NB4 (cell line): ENCODE measurements at regions not wholly inside any gene's neighbourhood (a gene's known extent, or its start where the extent isn't known, plus 50 kb on each side); places are given as distances from the start of the nearest gene placed in this dataset.

ENCODE experiments used
- DNase-seq: peaks from one replicate; pipeline ENCODE4 v3.0.0; 2010; ENCODE audit warnings: low read depth
- H3K4me3 ChIP-seq: one replicate; pipeline ENCODE4 v1.5.1; 2011; ENCODE audit warnings: mild to moderate bottlenecking, low read depth, low read length, moderate library complexity
- MYC ChIP-seq: IDR thresholded peaks from 2 replicates; pipeline ENCODE4 v1.6.1; 2011; ENCODE audit warnings: low read depth, low read length
- POLR2A ChIP-seq: IDR thresholded peaks from 2 replicates; pipeline ENCODE4 v1.6.1; 2011; ENCODE audit warnings: mild to moderate bottlenecking; ENCODE audit not compliant: insufficient read length; ENCODE audit errors: extremely low read depth
- TF ChIP-seq, protein P1 (sequence below): IDR thresholded peaks from 2 replicates; pipeline ENCODE4 v1.6.1; 2011; ENCODE audit warnings: low read depth, low read length
- TF ChIP-seq, protein P2 (sequence below): IDR thresholded peaks from one replicate; pipeline ENCODE4 v1.5.1; 2012; ENCODE audit warnings: low read depth, low read length

DNA sequence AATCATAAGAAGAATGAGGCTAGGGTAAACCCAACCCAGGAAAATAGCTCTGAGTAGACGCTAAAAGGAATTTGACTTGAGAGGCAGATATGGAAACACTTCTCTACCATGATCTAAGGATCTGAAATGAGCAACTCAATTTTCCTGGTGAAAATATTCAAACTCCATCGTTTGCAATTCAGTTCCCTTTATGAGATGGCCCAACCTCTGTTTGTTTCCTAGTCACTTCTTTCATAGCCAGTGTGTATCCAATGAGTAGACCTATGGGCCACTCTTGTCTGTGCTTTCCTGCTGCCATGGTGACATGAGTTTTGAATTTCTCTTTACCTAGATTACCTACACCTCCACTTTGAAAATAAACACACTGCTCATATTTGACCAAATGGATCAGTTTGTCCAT, 176.2 kb upstream of the GPRIN3 start:
- TF ChIP-seq MYC, result no peak
- TF ChIP-seq, protein P1, sequence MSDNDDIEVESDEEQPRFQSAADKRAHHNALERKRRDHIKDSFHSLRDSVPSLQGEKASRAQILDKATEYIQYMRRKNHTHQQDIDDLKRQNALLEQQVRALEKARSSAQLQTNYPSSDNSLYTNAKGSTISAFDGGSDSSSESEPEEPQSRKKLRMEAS, result no peak
- no peak for TF ChIP-seq POLR2A
- TF ChIP-seq, protein P2, sequence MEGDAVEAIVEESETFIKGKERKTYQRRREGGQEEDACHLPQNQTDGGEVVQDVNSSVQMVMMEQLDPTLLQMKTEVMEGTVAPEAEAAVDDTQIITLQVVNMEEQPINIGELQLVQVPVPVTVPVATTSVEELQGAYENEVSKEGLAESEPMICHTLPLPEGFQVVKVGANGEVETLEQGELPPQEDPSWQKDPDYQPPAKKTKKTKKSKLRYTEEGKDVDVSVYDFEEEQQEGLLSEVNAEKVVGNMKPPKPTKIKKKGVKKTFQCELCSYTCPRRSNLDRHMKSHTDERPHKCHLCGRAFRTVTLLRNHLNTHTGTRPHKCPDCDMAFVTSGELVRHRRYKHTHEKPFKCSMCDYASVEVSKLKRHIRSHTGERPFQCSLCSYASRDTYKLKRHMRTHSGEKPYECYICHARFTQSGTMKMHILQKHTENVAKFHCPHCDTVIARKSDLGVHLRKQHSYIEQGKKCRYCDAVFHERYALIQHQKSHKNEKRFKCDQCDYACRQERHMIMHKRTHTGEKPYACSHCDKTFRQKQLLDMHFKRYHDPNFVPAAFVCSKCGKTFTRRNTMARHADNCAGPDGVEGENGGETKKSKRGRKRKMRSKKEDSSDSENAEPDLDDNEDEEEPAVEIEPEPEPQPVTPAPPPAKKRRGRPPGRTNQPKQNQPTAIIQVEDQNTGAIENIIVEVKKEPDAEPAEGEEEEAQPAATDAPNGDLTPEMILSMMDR, result no peak
- H3K4me3 ChIP-seq, result no peak overlapping the region
- no peak for DNase-seq

DNA sequence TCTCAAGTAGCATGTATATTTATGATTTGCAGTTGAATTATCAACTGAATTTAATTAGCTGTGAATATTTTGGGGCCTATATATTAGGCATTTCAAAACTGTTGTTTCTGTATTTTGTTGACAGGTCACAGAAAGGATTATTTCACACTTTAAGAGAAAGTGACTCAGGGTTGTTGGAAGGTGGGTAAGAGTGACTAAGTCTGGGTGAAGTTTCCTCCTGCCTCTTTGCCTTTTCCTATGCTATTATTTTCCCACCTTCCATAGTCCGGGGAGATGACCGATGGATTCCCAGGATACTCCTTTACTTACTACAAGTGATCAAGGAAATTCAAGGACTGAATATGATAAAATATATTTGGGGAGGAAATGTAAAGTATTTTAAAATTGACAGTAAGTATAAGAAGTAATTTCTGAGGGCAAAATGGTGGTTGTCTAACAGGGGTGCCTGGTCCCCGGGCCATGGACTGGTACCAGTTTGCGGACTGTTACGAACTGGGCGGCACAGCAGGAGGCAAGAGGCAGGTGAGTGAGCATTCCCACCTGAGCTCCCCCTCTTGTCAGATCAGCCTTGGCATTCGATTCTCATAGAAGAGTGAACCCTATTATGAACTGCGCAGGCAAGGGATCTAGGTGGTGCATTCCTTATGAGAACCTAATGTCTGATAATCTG, 175.5 kb upstream of the GPRIN3 start:
- TF ChIP-seq, protein P2, result no peak
- no peak for TF ChIP-seq POLR2A
- TF ChIP-seq, protein P1, result no peak
- TF ChIP-seq MYC, result no peak
- DNase-seq, result no peak
- H3K4me3 ChIP-seq, result no peak overlapping the region

DNA sequence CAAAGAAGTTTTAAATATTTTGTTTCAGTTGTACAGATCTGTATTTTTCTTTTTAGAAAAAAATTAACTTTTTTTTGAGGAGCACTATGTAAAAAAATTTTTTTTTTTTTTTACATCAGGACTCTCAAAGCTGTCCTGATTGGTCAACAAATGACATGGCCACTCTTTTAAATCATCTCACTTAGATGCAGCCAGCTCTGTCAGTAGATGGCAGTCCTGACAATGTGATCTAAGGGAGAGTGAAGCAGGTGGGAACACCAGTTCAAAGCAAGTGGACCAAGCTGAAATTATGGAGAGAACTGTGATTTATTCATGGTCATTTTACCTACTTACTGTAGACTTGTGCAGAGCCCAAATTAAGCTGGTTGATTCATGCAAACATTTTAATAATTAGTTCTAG, 174.7 kb upstream of the GPRIN3 start:
- DNase-seq, result peak; percentile 37
- no peak overlapping the region for H3K4me3 ChIP-seq
- TF ChIP-seq POLR2A, result no peak
- TF ChIP-seq, protein P1, result no peak
- TF ChIP-seq MYC, result no peak
- TF ChIP-seq, protein P2, result peak; percentile 18

DNA sequence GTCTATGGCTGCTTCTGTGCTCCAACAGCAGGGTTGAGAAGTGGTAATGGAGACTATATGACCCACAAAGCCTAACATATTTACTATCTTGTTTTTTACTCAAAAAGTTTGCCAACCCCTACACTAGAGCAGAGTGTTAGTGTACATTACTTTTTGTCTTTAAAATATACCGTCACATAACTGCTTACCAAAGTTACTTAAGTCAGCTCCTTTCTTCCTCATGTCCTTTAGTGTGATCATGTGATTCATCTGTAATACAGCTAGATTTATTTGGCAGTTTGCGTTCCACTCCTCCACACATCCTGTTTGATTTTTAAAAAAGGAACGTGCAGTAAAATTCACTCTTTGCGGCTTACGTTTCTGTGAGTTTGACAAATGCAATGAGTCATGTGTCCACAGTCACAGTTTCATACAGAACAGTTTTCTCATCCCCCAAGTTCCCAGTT, 162.4 kb upstream of the GPRIN3 start:
- H3K4me3 ChIP-seq, result no peak overlapping the region
- TF ChIP-seq MYC (0 out of 2 replicates have a peak, but pooled peaks have one; percentile 42), POLR2A (no peak)
- TF ChIP-seq, protein P1, result peak; percentile 74
- TF ChIP-seq, protein P2, result no peak
- DNase-seq, result peak; percentile 87

DNA sequence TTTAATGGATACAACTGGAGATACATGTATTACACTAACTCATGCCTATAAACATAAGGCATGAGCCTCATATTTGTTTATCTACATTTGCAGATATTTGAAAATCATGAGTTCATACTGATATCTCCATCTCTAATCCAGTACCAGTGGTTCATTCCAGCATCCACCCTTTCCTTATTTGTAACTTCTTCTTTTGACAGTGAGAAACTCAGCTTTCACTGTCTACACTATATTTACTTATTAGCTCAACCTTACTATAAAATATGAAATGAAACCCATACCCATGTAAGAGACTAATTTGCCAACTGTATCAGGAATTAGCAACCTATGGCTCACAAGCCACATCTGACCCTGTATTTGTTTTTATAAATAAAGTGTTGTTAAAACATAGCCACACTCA, 161.9 kb upstream of the GPRIN3 start:
- no peak overlapping the region for H3K4me3 ChIP-seq
- TF ChIP-seq, protein P2, result no peak
- DNase-seq, result no peak

DNA sequence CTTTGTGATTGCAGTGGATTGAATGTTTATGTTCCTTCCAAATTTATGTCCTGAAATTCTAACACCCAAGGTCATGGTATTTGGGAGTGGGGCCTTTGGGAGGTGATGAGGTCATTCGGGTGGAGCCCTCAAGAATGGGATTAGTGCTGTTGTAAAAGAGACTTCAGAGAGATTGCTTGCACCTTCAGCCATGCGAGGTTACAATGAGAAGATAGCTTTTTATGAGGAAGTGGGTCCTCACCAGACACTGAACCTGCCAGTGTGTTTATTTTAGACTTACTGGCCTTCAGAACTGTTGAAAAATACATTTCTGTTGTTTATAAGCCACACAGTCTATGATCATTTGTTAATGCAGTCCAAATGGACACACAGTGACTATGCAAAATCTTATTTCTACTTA, 161.0 kb upstream of the GPRIN3 start:
- DNase-seq, result peak; percentile 26
- TF ChIP-seq, protein P1, result no peak
- TF ChIP-seq MYC, result no peak
- no peak for TF ChIP-seq POLR2A
- TF ChIP-seq, protein P2, result no peak
- H3K4me3 ChIP-seq, result no peak overlapping the region
